PC-9 (cell line): ENCODE measurements at regions not wholly inside any gene's neighbourhood (a gene's known extent, or its start where the extent isn't known, plus 50 kb on each side); places are given as distances from the start of the nearest gene placed in this dataset.
"Not testable (repeated sequence)": the region's sequence is repeated elsewhere in the genome, so short reads cannot be mapped to it uniquely, and the experiment has no call there.

ENCODE experiments used
- BruUV-seq: library from RNA; stranded (reverse); fragments of 400-500 nt; replicated peaks from 2 replicates; lab custom pipeline; 2021; lab: Mats Ljungman, UMichigan
- CTCF ChIA-PET: fragments of 300-600 bp; sonication (Branson Sonifier 250); formaldehyde crosslinking; loops from one replicate; lab custom pipeline; 2022; ENCODE audit warnings: antibody characterized with exemption; lab: Charles Lee
- POLR2A ChIA-PET: fragments of 300-600 bp; sonication (Branson Sonifier 250); formaldehyde crosslinking; loops from one replicate; lab custom pipeline; 2022; ENCODE audit warnings: antibody characterized with exemption; ENCODE audit not compliant: unreplicated experiment; lab: Charles Lee
- DNase-seq, 2 experiments: peaks; one replicate each; pipeline versions ENCODE4 v3.0.0 to v3.0.0-alpha.2; 2015 to 2022; ENCODE audit warnings: mixed read lengths in 1 of 2
- H2AFZ ChIP-seq: fragments of 200-600 bp; sonication (generic); 2 replicates; pipeline ENCODE4 v1.8.1; 2017; ENCODE audit warnings: antibody characterized with exemption
- H3F3A ChIP-seq: fragments of 200-600 bp; sonication (generic); 2 replicates; pipeline ENCODE4 v1.8.1; 2017; ENCODE audit warnings: antibody characterized with exemption, mild to moderate bottlenecking, low read depth; ENCODE audit not compliant: insufficient read depth
- H3K27ac ChIP-seq: fragments of 200-600 bp; sonication (generic); 2 replicates; pipeline ENCODE4 v1.6.1; 2016; ENCODE audit warnings: mixed run types
- H3K27me3 ChIP-seq: fragments of 200-600 bp; sonication (generic); 2 replicates; pipeline ENCODE4 v1.6.1; 2016; ENCODE audit warnings: low read depth, mixed run types; ENCODE audit not compliant: insufficient read depth
- H3K36me3 ChIP-seq: fragments of 200-600 bp; sonication (generic); 2 replicates; pipeline ENCODE4 v1.6.1; 2016; ENCODE audit warnings: low read depth, mixed run types
- H3K4me1 ChIP-seq: fragments of 200-600 bp; sonication (generic); replicated peaks from 2 replicates; pipeline ENCODE4 v1.6.1; 2016; ENCODE audit warnings: mixed run types; ENCODE audit not compliant: insufficient read depth
- H3K4me2 ChIP-seq: fragments of 200-600 bp; sonication (generic); 2 replicates; pipeline ENCODE4 v1.6.1; 2017; ENCODE audit warnings: mixed run types
- H3K4me3 ChIP-seq: fragments of 200-600 bp; sonication (generic); 2 replicates; pipeline ENCODE4 v1.6.1; 2016; ENCODE audit warnings: mixed run types
- H3K79me2 ChIP-seq: fragments of 200-600 bp; sonication (generic); 2 replicates; pipeline ENCODE4 v1.6.1; 2017; ENCODE audit warnings: low read depth, mixed run types
- H3K9me2 ChIP-seq: fragments of 200-600 bp; sonication (generic); 2 replicates; pipeline ENCODE4 v1.8.1; 2017; ENCODE audit warnings: mild to moderate bottlenecking; ENCODE audit not compliant: insufficient read depth
- H3K9me3 ChIP-seq: fragments of 200-600 bp; sonication (generic); 2 replicates; pipeline ENCODE4 v1.8.1; 2016; ENCODE audit warnings: low read depth; ENCODE audit not compliant: insufficient read depth
- H4K20me1 ChIP-seq: fragments of 200-600 bp; sonication (generic); 2 replicates; pipeline ENCODE4 v1.8.1; 2017; ENCODE audit not compliant: insufficient read depth
- EZH2 ChIP-seq: fragments of 200-600 bp; sonication (generic); IDR thresholded peaks from 2 replicates; pipeline ENCODE4 v1.8.0; 2017; ENCODE audit warnings: antibody characterized with exemption, low read depth
- intact Hi-C: fragments of 100-400 bp; cut with micrococcal nuclease; formaldehyde crosslinking; loops from one replicate; pipeline ENCODE4 v1.10.0; 2022; ENCODE audit not compliant: unreplicated experiment
- TF ChIP-seq, protein P1 (sequence below): fragments of 200-600 bp; sonication (generic); conservative IDR thresholded peaks from 2 replicates; pipeline ENCODE4 v1.6.1; 2017; ENCODE audit warnings: mixed run types, antibody characterized with exemption, mild to moderate bottlenecking, moderate library complexity

DNA sequence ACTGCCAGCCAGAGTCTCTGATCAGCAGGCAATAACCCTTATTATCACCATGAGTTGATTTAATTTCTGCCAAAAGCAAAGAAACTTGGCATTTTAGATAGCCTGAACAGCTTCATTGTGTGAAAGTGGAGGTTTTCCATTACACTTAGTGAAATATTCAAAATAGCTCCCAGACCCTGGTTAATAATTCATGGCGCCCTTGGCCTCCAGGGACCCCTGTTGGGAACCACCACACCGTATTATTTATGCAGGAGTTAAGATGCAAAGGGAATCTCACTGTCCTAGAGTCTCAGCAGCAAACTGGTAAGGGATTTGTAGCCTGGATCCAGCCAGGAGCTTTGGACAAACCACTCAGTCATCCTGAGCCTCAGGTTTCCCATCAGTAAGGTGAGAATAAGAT lies 110.0 kb upstream of the PABPC3 start:
- Histone ChIP-seq H3K4me2 (no peak overlapping the region), H2AFZ (no peak overlapping the region), H3F3A (no peaks in the 10 kb centered on the region), H3K9me3 (no peaks in the 10 kb centered on the region), H3K36me3 (no peaks in the 10 kb centered on the region), H3K4me3 (no peak overlapping the region), H3K79me2 (no peaks in the 10 kb centered on the region), H3K9me2 (no peaks in the 10 kb centered on the region), H3K27me3 (no peaks in the 10 kb centered on the region), H3K27ac (no peak overlapping the region), H3K4me1 (no peaks in the 10 kb centered on the region), H4K20me1 (no peaks in the 10 kb centered on the region)
- no peak for TF ChIP-seq EZH2
- TF ChIP-seq, protein P1, sequence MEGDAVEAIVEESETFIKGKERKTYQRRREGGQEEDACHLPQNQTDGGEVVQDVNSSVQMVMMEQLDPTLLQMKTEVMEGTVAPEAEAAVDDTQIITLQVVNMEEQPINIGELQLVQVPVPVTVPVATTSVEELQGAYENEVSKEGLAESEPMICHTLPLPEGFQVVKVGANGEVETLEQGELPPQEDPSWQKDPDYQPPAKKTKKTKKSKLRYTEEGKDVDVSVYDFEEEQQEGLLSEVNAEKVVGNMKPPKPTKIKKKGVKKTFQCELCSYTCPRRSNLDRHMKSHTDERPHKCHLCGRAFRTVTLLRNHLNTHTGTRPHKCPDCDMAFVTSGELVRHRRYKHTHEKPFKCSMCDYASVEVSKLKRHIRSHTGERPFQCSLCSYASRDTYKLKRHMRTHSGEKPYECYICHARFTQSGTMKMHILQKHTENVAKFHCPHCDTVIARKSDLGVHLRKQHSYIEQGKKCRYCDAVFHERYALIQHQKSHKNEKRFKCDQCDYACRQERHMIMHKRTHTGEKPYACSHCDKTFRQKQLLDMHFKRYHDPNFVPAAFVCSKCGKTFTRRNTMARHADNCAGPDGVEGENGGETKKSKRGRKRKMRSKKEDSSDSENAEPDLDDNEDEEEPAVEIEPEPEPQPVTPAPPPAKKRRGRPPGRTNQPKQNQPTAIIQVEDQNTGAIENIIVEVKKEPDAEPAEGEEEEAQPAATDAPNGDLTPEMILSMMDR: no peak
- ChIA-PET POLR2A (no interaction called here), CTCF (no interaction called here)
- intact Hi-C loops: no loop called here
- no TSS peak for BruUV-seq
- no peak for DNase-seq

DNA sequence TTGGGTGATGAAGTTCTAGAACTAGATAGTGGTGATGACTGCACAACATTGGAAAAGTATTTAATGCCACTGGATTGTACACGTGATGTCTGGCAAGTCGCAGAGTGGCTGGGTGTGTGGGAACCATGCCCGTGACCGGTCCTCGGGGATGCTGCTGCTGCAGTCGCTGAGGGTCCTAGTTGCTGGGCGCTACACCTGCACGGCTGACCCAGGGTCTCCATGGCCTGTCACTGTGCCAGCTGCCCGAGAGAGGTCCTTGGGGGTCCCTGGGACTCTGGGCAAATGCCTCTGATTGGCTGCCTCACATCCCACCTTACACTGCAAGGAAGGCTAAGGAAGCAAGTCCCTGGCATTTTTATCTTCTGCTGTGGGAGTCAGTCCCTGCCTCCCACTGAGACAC lies 109.1 kb upstream of the PABPC3 start:
- no peak overlapping the region for H2AFZ ChIP-seq
- no peak overlapping the region for H3K4me2 ChIP-seq
- POLR2A ChIA-PET: no interaction called here
- no peaks in the 10 kb centered on the region for H3K27me3 ChIP-seq
- H3F3A ChIP-seq: no peaks in the 10 kb centered on the region
- H3K79me2 ChIP-seq: no peaks in the 10 kb centered on the region
- BruUV-seq: no TSS peak
- DNase-seq: no peak
- H3K36me3 ChIP-seq: no peaks in the 10 kb centered on the region
- no peak for TF ChIP-seq EZH2
- TF ChIP-seq, protein P1: no peak
- no peaks in the 10 kb centered on the region for H3K4me1 ChIP-seq
- no peak overlapping the region for H3K4me3 ChIP-seq
- H3K9me3 ChIP-seq: no peaks in the 10 kb centered on the region
- H3K27ac ChIP-seq: no peak overlapping the region
- H4K20me1 ChIP-seq: no peaks in the 10 kb centered on the region
- CTCF ChIA-PET: no interaction called here
- H3K9me2 ChIP-seq: no peaks in the 10 kb centered on the region
- intact Hi-C loops: no loop called here

DNA sequence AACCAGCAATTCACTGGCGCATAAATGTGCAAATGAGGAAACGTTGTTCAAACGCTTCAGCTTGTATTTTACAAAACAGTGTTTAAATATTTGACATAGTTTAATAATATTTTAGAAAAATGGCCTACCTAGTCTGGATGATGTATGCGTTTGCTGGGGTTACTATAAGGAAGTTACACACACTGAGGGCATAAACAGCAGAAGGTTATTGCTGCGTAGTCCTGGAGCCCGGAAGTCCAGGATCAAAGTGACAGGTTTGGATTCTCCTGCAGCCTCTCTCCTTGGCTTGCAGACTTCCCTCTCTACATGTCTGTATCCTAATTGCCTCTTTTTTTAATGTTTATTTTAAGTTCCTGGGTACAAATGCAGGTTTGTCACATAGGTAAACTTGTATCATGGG lies 106.0 kb upstream of the PABPC3 start:
- H3K4me2 ChIP-seq, H3K9me3 ChIP-seq, DNase-seq, H3K79me2 ChIP-seq, H4K20me1 ChIP-seq, H2AFZ ChIP-seq, H3K27me3 ChIP-seq, intact Hi-C loops, H3K4me1 ChIP-seq, H3K36me3 ChIP-seq, H3K4me3 ChIP-seq, H3K9me2 ChIP-seq, BruUV-seq, H3K27ac ChIP-seq, H3F3A ChIP-seq: not testable (repeated sequence)
- CTCF ChIA-PET: interaction anchor here (0.6 kb wide), 1 partner anchor 354 kb away, joined by 5 read pairs; no protein-coding TSS in a partner anchor
- POLR2A ChIA-PET: interaction anchor here (0.7 kb wide), 1 partner anchor 1446 kb away, joined by 9 read pairs; no protein-coding TSS in a partner anchor

DNA sequence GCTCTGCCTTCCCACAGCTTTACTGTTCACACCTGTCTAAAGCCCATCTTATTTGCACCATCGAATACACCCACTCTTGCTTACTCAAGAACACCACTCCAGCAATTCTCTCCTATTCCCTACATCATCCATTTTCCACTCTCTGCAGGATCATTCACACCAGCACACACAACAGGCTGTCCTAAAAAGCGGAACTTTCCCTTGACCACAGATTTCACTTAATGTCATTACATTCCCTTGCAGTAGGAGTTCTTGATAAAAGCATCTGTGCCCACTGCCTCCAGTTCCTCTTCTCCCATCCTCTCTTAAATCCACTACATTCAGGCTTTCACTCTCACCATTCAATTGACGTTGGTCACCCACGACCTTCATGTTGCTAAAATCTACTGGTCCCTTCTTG lies 103.0 kb upstream of the PABPC3 start:
- CTCF ChIA-PET: not testable (repeated sequence)

More for the DNA sequence above, 103.0 kb upstream of the PABPC3 start:
- H3K27ac ChIP-seq, H3K9me2 ChIP-seq, H3K9me3 ChIP-seq, H3K4me1 ChIP-seq, H3F3A ChIP-seq, H3K36me3 ChIP-seq, H3K4me2 ChIP-seq, H2AFZ ChIP-seq, POLR2A ChIA-PET, H3K4me3 ChIP-seq, H3K79me2 ChIP-seq, H4K20me1 ChIP-seq, H3K27me3 ChIP-seq, intact Hi-C loops, BruUV-seq, DNase-seq: not testable (repeated sequence)
